HPDE6-E6E7 (cell line): ENCODE measurements at regions not wholly inside any gene's neighbourhood (a gene's known extent, or its start where the extent isn't known, plus 50 kb on each side); places are given as distances from the start of the nearest gene placed in this dataset.
"Not testable (repeated sequence)": the region's sequence is repeated elsewhere in the genome, so short reads cannot be mapped to it uniquely, and the experiment has no call there.

Experiments used
- DNase-seq: peaks from one replicate; pipeline ENCODE4 v3.0.0; 2011; ENCODE audit warnings: missing footprints; ENCODE audit errors: extremely low spot score

DNA sequence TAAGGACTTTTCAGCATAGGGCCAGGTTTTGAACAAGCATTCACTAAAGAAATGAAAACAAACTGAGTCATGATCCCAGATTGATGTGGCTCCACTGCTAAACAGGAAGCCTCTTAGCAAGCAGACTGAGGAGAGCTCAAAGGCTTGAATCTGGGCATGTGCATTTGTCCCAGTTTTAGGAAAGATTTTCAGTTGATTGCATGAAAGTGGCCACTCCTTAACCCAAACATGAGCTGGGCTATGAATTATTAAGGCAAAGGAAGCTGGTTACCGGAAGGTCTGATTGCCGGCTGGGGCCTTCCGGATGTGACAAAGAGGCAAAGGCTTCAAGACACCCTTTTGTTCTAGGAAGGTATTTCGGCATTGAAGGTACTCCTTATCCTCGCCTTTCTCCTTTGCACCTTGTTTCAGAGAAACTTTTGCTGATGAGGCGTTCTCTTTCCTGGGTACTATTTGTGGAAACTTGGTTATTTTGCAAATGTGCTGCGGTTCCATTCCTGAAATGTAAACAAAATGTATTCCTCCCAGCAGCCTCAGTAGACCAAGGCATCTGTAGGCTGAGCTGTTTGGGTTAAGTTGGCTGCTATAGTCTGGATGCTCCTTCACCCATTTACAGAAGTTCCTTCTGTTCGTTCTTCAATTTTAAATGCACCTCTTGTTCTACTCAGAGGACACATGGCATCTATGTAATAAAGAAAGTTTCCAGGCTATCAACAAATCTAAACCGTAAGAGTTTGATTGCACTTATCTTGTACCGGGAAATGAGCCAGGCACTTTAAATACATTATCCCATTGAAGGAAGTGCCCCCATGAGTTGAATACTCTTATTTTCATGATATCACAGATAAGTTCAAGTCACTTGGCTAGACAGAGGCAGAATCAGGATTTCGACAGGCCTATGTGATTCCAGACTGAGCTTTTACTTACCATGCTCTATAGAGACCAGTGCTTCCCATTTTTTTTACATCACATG, 115.6 kb upstream of the METAP2 start:
- no peak for DNase-seq

DNA sequence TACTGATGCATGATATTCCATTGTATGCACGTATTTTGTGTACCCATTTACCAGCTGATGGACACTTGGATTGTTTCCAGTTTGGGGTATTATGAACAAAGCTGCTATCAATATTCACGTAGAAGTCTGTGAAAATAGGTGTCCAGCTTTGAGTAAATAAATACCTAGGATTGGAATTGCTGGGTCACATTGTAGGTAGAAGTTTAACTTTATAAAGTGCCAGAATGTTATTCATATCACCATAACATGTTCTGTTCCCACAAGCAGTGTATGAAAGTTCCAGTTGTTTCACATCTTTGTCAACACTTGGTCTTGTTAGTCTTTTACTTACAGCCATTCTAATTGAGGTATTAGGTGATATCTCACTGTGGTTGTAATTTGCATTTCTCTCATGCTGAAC, 108.0 kb upstream of the METAP2 start:
- no peak for DNase-seq

DNA sequence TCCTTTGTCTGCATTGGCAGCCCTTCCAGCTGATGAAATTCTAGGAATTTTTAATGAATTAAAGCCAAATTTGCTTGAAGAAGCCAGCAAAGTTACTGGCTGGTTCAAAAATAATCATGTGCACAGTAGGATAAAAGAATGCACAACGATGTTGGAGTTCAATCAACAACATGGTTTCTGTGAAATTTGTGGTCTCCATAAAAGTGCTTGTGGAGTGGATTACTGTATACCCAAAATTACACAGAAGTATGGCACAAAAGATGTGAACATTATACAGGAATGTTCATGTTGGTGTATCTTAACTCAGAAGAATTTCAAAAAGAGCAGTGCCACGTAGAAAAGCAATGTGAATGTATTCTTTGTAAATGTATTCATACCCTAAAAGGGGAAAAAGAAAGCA, 105.0 kb upstream of the METAP2 start:
- no peak for DNase-seq

GRCh38 chr12:95371571-95371970, 102.4 kb upstream of the METAP2 start:
- no peak for DNase-seq

- not testable (repeated sequence) for DNase-seq
These were observed 94.5 kb upstream of the METAP2 start for GRCh38 chr12:95379481-95379880.

DNA sequence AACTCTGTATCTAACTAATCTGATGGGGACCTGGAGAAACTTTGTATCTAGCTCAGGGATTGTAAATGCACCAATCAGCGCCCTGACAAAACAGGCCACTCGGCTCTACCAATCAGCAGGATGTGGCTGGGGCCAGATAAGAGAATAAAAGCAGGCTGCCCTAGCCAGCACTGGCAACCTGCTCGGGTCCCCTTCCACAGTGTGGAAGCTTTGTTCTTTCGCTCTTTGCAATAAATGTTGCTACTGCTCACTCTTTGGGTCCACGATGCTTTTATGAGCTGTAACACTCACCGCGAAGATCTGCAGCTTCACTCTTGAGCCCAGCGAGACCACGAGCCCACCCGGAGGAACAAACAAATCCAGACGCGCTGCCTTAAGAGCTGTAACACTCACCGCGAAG, 93.6 kb upstream of the METAP2 start:
- not testable (repeated sequence) for DNase-seq

GRCh38 chr12:95380997-95381786, 92.8 kb upstream of the METAP2 start:
- no peak for DNase-seq

- not testable (repeated sequence) for DNase-seq
These were observed 90.0 kb upstream of the METAP2 start for GRCh38 chr12:95383920-95384319.

DNA sequence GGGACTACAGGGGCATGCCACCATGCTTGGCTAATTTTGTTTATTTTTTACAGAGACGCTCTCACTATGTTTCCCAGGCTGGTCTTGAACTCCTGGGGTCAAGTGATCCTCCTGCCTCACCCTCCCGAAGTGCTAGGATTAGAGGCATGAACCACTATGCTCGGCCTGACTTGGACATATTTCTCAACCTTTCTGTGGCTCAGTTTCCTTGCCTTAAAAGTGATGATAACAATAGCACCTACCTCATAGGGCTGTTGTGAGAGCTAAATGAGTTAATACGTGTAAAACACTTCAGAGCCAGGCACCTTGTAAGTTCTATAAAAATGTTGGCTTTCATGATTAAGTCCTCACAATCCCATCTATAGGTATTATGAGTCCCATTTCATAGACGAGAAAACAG, 89.2 kb upstream of the METAP2 start:
- no peak for DNase-seq

DNA sequence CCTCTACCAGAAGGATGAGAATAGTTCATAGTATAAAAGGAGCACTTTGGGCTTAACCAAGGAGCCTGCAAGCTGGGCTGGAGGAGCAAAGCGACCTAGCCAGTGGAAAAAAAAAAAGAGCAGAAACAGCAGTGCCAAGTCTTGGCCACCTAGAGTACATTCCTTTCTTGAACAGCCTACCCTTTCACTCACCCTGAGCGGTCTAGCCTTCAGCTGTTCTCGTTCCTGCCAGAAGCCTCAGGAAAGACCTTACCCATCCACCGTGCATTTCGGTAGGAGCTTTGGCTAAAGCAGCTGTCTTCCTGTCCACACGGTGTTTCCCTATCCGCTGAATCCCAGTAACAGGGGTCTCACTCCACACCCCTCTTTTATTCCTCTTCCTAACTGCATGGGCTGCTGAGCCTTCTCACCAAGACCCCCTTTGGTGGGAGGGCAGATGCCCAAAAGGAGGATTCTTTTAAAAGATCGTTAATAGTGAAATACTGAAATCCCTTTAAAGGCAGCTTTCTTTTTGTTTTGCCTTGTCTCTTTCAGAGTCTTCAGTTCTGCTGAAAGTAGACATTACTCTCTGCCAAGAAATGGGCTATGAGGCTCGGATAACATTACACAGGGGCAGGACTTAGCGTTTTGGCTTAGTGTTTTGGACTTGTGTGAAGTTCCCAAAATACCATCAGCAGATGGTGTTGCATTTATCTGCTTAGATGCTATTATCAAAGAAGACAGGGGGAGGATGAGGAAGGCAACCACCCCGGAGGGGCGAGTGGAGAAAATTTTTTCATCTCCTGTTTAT, 88.5 kb upstream of the METAP2 start:
- no peak for DNase-seq

GRCh38 chr12:95386051-95386450, 87.9 kb upstream of the METAP2 start:
- no peak for DNase-seq

DNA sequence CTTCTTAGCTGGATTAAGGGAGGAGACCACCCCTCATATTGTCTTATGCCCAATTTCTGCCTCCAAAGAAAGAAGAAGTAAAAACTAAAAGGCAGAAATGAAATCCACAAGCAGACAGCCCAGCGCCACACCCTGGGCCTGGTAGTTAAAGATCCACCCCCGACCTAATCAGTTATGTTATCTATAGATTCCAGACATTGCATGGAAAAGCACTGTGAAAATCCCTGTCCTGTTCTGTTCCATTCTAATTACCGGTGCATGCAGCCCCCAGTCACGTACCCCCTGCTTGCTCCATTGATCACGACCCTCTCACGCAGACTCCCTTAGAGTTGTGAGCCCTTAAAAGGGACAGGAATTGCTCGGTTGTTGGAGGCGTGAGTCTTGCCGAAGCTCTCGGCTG, 85.7 kb upstream of the METAP2 start:
- DNase-seq: not testable (repeated sequence)

GRCh38 chr12:95390192-95390591, 83.8 kb upstream of the METAP2 start:
- DNase-seq: no peak

DNA sequence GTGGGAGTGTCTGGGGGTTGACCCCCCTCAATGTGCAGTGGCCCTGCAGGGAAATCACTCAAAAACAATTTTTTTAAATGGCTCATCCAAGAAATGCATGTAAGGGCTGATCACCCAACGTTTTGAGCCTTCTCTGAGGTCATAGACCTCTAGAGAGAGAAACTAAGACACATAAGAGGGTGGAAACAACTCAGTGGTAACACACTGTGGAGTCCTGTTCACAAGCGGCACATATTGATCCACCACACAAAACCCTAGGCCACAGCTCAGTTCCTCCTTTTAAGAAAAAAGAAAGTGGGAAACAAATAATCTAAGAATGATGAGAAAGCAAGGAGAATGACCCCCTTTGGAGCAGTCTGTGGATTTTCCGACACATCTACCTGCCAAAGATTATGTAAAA, 83.0 kb upstream of the METAP2 start:
- no peak for DNase-seq

- DNase-seq: no peak
These were observed 80.7 kb upstream of the METAP2 start for GRCh38 chr12:95393191-95393790.

- no peak for DNase-seq
These were observed 78.3 kb upstream of the METAP2 start for GRCh38 chr12:95395696-95396095.

DNA sequence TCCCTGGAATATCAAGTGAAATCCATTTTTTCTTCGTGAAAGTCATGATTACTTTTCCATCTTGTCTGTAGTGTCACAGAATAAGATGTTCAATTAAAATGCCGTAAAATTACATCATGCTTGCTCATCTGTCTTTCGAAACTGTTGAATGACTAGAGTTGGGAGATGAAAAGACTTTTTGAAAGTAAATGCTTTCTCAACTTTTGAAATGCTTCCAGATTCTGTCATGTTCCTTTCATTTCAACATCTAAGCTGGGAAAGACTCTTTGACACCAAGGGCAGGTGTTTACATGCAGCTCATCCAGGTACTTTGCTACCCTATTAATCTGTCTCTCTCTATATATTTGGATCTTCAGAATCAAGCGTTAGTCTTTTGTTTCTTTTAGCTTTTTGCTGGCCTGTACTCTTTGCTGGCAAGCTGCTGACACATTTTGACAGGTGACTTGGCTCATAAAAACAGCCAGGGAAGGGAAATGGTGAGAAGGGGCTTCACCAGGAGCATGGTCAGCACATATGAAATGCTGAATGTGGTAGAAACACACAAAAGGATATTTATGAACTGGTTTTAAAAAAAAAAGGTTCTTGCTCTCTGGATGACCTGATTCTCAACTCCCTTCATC, 77.0 kb upstream of the METAP2 start:
- peak; percentile 67 for DNase-seq

DNA sequence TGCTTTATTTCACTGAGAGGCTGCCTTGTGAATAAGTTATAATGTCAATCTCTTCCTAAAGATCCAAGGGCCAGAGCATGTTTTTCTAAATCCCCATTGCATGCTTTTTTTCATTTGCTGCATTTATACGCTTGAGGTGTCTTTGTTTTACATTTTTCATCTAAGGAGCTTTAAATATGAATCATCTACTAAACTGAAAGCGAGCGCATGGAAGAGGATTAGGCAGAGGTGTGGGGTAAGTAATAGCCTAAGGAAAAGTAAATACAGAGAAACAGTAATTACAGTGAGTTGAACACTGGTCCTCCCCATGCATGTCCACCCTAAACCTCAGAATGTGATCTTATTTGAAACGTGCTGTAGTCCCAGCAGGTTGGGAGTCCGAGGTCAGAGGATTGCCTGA, 76.4 kb upstream of the METAP2 start:
- peak; percentile 56 for DNase-seq

- no peak for DNase-seq
These were observed 71.9 kb upstream of the METAP2 start for GRCh38 chr12:95402096-95402495.

DNA sequence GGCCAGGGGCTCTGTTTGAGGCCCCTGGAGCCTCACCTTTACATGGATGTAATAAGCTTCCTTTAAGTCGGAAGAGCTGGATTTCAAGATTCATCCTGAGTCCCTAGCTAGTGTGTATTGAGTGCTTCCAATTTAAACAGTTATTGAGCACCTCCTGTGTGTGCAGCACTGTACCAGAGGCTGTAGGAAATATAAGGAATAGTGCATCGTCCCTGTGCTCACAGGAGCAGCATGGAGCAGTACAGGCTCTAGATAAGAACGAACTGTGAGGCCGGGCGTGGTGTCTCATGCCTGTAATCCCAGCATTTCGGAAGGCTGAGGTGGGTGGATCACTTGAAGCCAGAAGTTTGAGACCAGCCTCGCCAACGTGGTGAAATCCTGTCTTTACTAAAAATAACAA, 65.8 kb upstream of the METAP2 start:
- no peak for DNase-seq

GRCh38 chr12:95411057-95411456, 62.9 kb upstream of the METAP2 start:
- no peak for DNase-seq
